GM12878 (cell line): ENCODE measurements at regions not wholly inside any gene's neighbourhood (a gene's known extent, or its start where the extent isn't known, plus 50 kb on each side); places are given as distances from the start of the nearest gene placed in this dataset.

Experiments used
- ATAC-seq: fragments of 200-7000 bp; cut with Tn5 transposase; 3 replicates; pipeline ENCODE4 v1.9.1; 2020; ENCODE audit warnings: mild to moderate bottlenecking, moderate library complexity
- BruUV-seq: library from RNA; stranded (reverse); fragments of 400-500 nt; replicated peaks from 2 replicates; lab custom pipeline; 2021; lab: Mats Ljungman, UMichigan
- CTCF ChIA-PET: fragments of 300-600 bp; sonication (Branson Sonifier 250); formaldehyde crosslinking; extraction: SDS; loops from one replicate; lab custom pipeline; 2021; ENCODE audit warnings: inconsistent platforms; lab: Yijun Ruan, JAX
- POLR2A ChIA-PET: fragments of 350-600 bp; formaldehyde crosslinking; extraction: SDS; loops from one replicate; lab custom pipeline; 2021; ENCODE audit warnings: inconsistent platforms; lab: Charles Lee
- RAD21 ChIA-PET: fragments of 300-600 bp; sonication (Branson Sonifier 250); formaldehyde crosslinking; loops from one replicate; lab custom pipeline; 2023; ENCODE audit warnings: antibody characterized with exemption; ENCODE audit not compliant: unreplicated experiment; lab: Charles Lee
- SMC1A ChIA-PET: fragments of 300-600 bp; sonication (Branson Sonifier 250); formaldehyde crosslinking; loops from one replicate; lab custom pipeline; 2023; ENCODE audit not compliant: unreplicated experiment, uncharacterized antibody; lab: Charles Lee
- DNase-seq: peaks from one replicate; pipeline ENCODE4 v3.0.0-alpha.2; 2011; ENCODE audit warnings: low read depth, low spot score
- FAIRE-seq: peaks from 3 replicates; lab custom pipeline; 2011; peaks lifted over from hg19 to GRCh38; lab: Jason Lieb, UNC
- H2AFZ ChIP-seq: 2 replicates; pipeline ENCODE4 v1.6.0; 2011; ENCODE audit warnings: low read depth, low read length, control low read depth; ENCODE audit not compliant: control insufficient read depth
- H3K27ac ChIP-seq: 2 replicates; pipeline ENCODE4 v1.5.1; 2011; ENCODE audit warnings: control low read depth; ENCODE audit not compliant: control insufficient read depth, insufficient read depth
- H3K27me3 ChIP-seq, 2 experiments: replicated peaks in 1 of 2; 2 replicates each; pipeline versions ENCODE4 v1.6.0 to v1.6.1; 2011; ENCODE audit warnings: low read length in 1 of 2; ENCODE audit not compliant: control insufficient read depth in 2 of 2, insufficient read depth in 2 of 2
- H3K36me3 ChIP-seq, 2 experiments: 2 replicates each; pipeline ENCODE4 v1.5.1; 2011; ENCODE audit warnings: low read length in 1 of 2; ENCODE audit not compliant: control insufficient read depth in 2 of 2, insufficient read depth in 2 of 2
- H3K4me1 ChIP-seq: 2 replicates; pipeline ENCODE4 v1.6.1; 2011; ENCODE audit warnings: mild to moderate bottlenecking, low read length, moderate library complexity, mixed read lengths; ENCODE audit not compliant: control insufficient read depth, insufficient read depth
- H3K4me2 ChIP-seq: 2 replicates; pipeline ENCODE4 v1.6.0; 2011; ENCODE audit warnings: control low read depth; ENCODE audit not compliant: control insufficient read depth, insufficient read depth
- H3K4me3 ChIP-seq: fragments of 200-600 bp; sonication (generic); 2 replicates; pipeline ENCODE4 v1.5.1; 2016
- H3K79me2 ChIP-seq: 2 replicates; pipeline ENCODE4 v1.6.0; 2011; ENCODE audit warnings: low read length; ENCODE audit not compliant: control insufficient read depth, insufficient read depth
- H3K9ac ChIP-seq: 2 replicates; pipeline ENCODE4 v1.8.0; 2011; ENCODE audit warnings: low read length, control low read depth, mixed read lengths; ENCODE audit not compliant: control insufficient read depth, insufficient read depth
- H3K9me3 ChIP-seq: replicated peaks from 3 replicates; pipeline ENCODE4 v1.5.1; 2011; ENCODE audit warnings: mild to moderate bottlenecking, low read length; ENCODE audit not compliant: control insufficient read depth, insufficient read depth
- H4K20me1 ChIP-seq: 2 replicates; pipeline ENCODE4 v1.6.0; 2011; ENCODE audit not compliant: control insufficient read depth, insufficient read depth
- ESRRA ChIP-seq: IDR thresholded peaks from 2 replicates; pipeline ENCODE4 v1.6.1; 2012; ENCODE audit warnings: mild to moderate bottlenecking, low read length, improper control_type of control experiment
- KDM1A ChIP-seq: fragments of 200-600 bp; sonication (generic); IDR thresholded peaks from 2 replicates; pipeline ENCODE4 v1.6.1; 2016; ENCODE audit warnings: borderline replicate concordance
- KLF5 ChIP-seq: fragments of 450-650 bp; IDR thresholded peaks from 2 replicates; pipeline ENCODE4 v1.6.1; 2014; ENCODE audit warnings: mild to moderate bottlenecking; ENCODE audit not compliant: partially characterized antibody
- MTA3 ChIP-seq: IDR thresholded peaks from 2 replicates; pipeline ENCODE4 v1.6.1; 2012; ENCODE audit warnings: low read length, inconsistent platforms, borderline replicate concordance
- NBN ChIP-seq: fragments of 450-650 bp; IDR thresholded peaks from 2 replicates; pipeline ENCODE4 v1.6.1; 2016
- SIN3A ChIP-seq: IDR thresholded peaks from 2 replicates; pipeline ENCODE4 v1.6.1; 2012; ENCODE audit warnings: low read depth, low read length, improper control_type of control experiment
- SMARCA5 ChIP-seq: fragments of 450-650 bp; IDR thresholded peaks from 2 replicates; pipeline ENCODE4 v1.6.1; 2017; ENCODE audit warnings: mild to moderate bottlenecking
- SPI1 ChIP-seq: IDR thresholded peaks from 2 replicates; pipeline ENCODE4 v1.6.1; 2011; ENCODE audit warnings: low read depth, mild to moderate bottlenecking, low read length, moderate library complexity, borderline replicate concordance; ENCODE audit not compliant: insufficient read depth
- STAT3 ChIP-seq: IDR thresholded peaks from 2 replicates; pipeline ENCODE4 v1.6.1; 2011; ENCODE audit warnings: low read depth, low read length, improper control_type of control experiment
- YY1 ChIP-seq: IDR thresholded peaks from 2 replicates; pipeline ENCODE4 v1.6.1; 2011; ENCODE audit warnings: low read depth, mild to moderate bottlenecking, low read length
- ZZZ3 ChIP-seq: IDR thresholded peaks from 2 replicates; pipeline ENCODE4 v1.6.1; 2011; ENCODE audit warnings: low read depth; ENCODE audit not compliant: control insufficient read depth, insufficient read length
- WGBS: methylation state at CpG from one replicate; pipeline ENCODE4 v1.1.6; 2016; ENCODE audit warnings: low lambda C conversion rate; ENCODE audit not compliant: insufficient replicate concordance, insufficient coverage; ENCODE audit errors: missing lambda C conversion rate; 5-methylcytosine and 5-hydroxymethylcytosine counted together
- in situ Hi-C: fragments of 300-500 bp; cut with MboI; formaldehyde crosslinking; loops from 9 replicates; pipeline ENCODE4 v1.14.3; 2018; ENCODE audit warnings: mixed read lengths
- intact Hi-C: fragments of 100-400 bp; cut with micrococcal nuclease; formaldehyde crosslinking; loops from one replicate; pipeline ENCODE4 v1.14.2; 2022; ENCODE audit not compliant: unreplicated experiment
- TF ChIP-seq, protein P1 (sequence below): fragments of 150-350 bp; IDR thresholded peaks from 2 replicates; pipeline ENCODE4 v1.6.1; 2014; ENCODE audit warnings: mild to moderate bottlenecking, low read depth, low read length

DNA sequence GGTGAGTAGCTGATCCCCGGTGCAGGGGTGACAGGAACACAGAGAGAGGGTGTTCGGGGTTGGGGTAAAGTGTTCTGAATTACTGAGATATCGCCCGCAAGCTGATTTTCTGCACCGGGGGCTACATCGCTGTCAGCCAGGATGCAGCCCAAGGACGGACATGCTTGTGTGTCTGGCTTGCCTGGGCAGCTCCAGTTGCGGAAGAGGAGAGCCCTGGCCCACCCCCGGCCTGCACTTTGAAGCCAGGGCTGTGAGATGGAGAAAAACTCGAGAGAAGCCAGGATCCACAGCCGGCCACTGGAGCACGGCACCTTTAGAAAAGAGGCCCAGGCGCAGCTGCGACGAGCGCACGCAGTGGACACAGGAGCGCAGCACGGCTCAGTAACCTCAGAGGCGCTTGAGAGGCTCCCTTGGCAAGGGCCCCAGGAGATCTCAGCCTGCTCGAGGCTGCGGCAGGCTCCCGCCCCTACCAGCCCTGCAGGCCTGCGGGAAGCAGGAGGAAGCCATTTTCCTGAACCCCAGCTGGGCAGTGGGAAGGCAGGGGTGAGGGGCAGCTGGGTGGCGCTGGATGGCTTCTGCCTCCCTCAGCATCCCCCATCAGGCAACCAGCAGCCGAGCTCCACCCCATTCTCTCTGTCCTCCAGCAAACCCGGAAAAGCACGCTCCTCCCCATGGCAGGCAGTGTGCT lies 59.2 kb downstream of the C9orf50 start:
- TF ChIP-seq SMARCA5, result no peak
- no peaks in the 10 kb centered on the region for H3K9me3 ChIP-seq
- ChIA-PET RAD21 (no interaction called here), CTCF (no interaction called here), POLR2A (no interaction called here), SMC1A (no interaction called here)
- ATAC-seq (no peak), DNase-seq (no peak), FAIRE-seq (no peak)
- no TSS peak for BruUV-seq
- H3K9ac ChIP-seq, result no peak overlapping the region
- no peak overlapping the region for H3K4me2 ChIP-seq
- in situ Hi-C loops (no loop called here), intact Hi-C loops (no loop called here)
- no peak overlapping the region for H3K27ac ChIP-seq
- H3K27me3 ChIP-seq, result no peaks in the 10 kb centered on the region; a peak in 1 of 4 replicates
- no peaks in the 10 kb centered on the region for H3K4me1 ChIP-seq
- no peak overlapping the region for H2AFZ ChIP-seq
- no peaks in the 10 kb centered on the region for H4K20me1 ChIP-seq
- H3K4me3 ChIP-seq, result no peak overlapping the region
- H3K79me2 ChIP-seq, result no peaks in the 10 kb centered on the region
- no peaks in the 10 kb centered on the region for H3K36me3 ChIP-seq
- WGBS, result 59% methylated on average over 28 of the region's 28 CpGs

DNA sequence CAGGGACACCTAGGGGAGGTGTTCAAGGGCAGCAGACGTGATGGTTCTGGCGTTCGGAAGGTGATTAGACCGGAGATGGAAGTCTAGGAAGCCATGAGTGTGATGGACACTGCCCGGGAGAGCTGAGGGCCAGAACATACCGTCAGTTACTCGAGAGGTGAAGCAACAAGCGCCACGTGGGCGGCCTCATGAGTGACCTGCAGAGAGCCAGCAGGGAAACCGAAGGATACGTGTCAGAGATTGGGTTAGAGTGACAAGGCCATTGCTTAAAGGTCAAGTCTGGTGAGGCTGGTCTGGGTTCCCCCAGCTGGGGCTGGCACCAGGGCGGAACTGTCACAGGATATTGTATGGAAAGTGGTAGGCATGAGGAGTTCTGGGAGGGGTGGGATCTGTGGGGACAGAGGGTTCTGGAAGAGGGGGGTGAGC lies 60.0 kb downstream of the C9orf50 start:
- no peaks in the 10 kb centered on the region; a peak in 1 of 4 replicates for H3K27me3 ChIP-seq
- H3K9ac ChIP-seq, result no peak overlapping the region
- no peak overlapping the region for H3K4me3 ChIP-seq
- H4K20me1 ChIP-seq, result no peaks in the 10 kb centered on the region
- RAD21 ChIA-PET, result no interaction called here
- in situ Hi-C loops, result no loop called here
- TF ChIP-seq ZZZ3, result no peak
- no peak for TF ChIP-seq KDM1A
- TF ChIP-seq NBN, result no peak
- no peak for TF ChIP-seq YY1
- no peak for TF ChIP-seq ESRRA
- no peak for TF ChIP-seq STAT3
- TF ChIP-seq SIN3A, result no peak
- TF ChIP-seq SPI1, result no peak
- no peak for TF ChIP-seq MTA3
- TF ChIP-seq, protein P1, sequence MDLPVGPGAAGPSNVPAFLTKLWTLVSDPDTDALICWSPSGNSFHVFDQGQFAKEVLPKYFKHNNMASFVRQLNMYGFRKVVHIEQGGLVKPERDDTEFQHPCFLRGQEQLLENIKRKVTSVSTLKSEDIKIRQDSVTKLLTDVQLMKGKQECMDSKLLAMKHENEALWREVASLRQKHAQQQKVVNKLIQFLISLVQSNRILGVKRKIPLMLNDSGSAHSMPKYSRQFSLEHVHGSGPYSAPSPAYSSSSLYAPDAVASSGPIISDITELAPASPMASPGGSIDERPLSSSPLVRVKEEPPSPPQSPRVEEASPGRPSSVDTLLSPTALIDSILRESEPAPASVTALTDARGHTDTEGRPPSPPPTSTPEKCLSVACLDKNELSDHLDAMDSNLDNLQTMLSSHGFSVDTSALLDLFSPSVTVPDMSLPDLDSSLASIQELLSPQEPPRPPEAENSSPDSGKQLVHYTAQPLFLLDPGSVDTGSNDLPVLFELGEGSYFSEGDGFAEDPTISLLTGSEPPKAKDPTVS, result no peak
- TF ChIP-seq KLF5, result no peak
- ATAC-seq (no peak), DNase-seq (no peak), FAIRE-seq (no peak)
- H3K4me2 ChIP-seq, result no peak overlapping the region
- no TSS peak for BruUV-seq
- 52% methylated on average over 13 of the region's 13 CpGs for WGBS
- H3K36me3 ChIP-seq, result no peaks in the 10 kb centered on the region
- no peak overlapping the region for H2AFZ ChIP-seq
- H3K79me2 ChIP-seq, result no peaks in the 10 kb centered on the region
- no peak overlapping the region for H3K27ac ChIP-seq
- POLR2A ChIA-PET, result no interaction called here
- no peaks in the 10 kb centered on the region for H3K4me1 ChIP-seq
- SMC1A ChIA-PET, result no interaction called here
- H3K9me3 ChIP-seq, result no peaks in the 10 kb centered on the region
- CTCF ChIA-PET, result no interaction called here
- intact Hi-C loops, result no loop called here
